IMR-90 (cell line): ENCODE measurements at regions not wholly inside any gene's neighbourhood (a gene's known extent, or its start where the extent isn't known, plus 50 kb on each side); places are given as distances from the start of the nearest gene placed in this dataset.

Experiments used
- ATAC-seq: fragments of 200-7000 bp; cut with Tn5 transposase; 2 replicates; pipeline ENCODE4 v1.9.1; 2020; ENCODE audit warnings: low read depth, mild to moderate bottlenecking, moderate library complexity
- BruUV-seq: library from RNA; stranded (reverse); fragments of 400-500 nt; replicated peaks from 2 replicates; lab custom pipeline; 2021; lab: Mats Ljungman, UMichigan
- CTCF ChIA-PET: fragments of 300-600 bp; formaldehyde crosslinking; extraction: SDS; loops from one replicate; lab custom pipeline; 2021; ENCODE audit warnings: antibody characterized with exemption; lab: Yijun Ruan, JAX
- POLR2A ChIA-PET: fragments of 300-600 bp; sonication (Branson Sonifier 250); formaldehyde crosslinking; loops from one replicate; lab custom pipeline; 2022; ENCODE audit warnings: antibody characterized with exemption; ENCODE audit not compliant: unreplicated experiment; lab: Charles Lee
- DNase-seq: peaks from one replicate; pipeline ENCODE4 v3.0.0; 2013
- H2AFZ ChIP-seq: replicated peaks from 2 replicates; pipeline ENCODE3; 2013; ENCODE audit warnings: low read length, mild to moderate bottlenecking; ENCODE audit not compliant: poor library complexity
- H2AK5ac ChIP-seq: 2 replicates; pipeline ENCODE4 v1.6.1; 2013; ENCODE audit warnings: low read depth, low read length, inconsistent platforms
- H2AK9ac ChIP-seq: replicated peaks from 2 replicates; pipeline ENCODE3; 2013; ENCODE audit warnings: mild to moderate bottlenecking, low read depth, low read length, moderate library complexity; ENCODE audit not compliant: poor library complexity
- H2BK120ac ChIP-seq: 2 replicates; pipeline ENCODE4 v1.6.1; 2013; ENCODE audit warnings: low read depth, low read length, inconsistent platforms
- H2BK15ac ChIP-seq: 3 replicates; pipeline ENCODE4 v1.6.1; 2013; ENCODE audit warnings: low read depth, low read length, inconsistent platforms
- H2BK20ac ChIP-seq: 2 replicates; pipeline ENCODE4 v1.6.1; 2013; ENCODE audit warnings: low read depth, mild to moderate bottlenecking, inconsistent platforms, low read length, moderate library complexity
- H2BK5ac ChIP-seq: 2 replicates; pipeline ENCODE4 v1.6.1; 2013; ENCODE audit warnings: mild to moderate bottlenecking, low read depth, low read length, inconsistent platforms; ENCODE audit not compliant: poor library complexity, severe bottlenecking
- H3K14ac ChIP-seq: replicated peaks from 2 replicates; pipeline ENCODE4 v1.6.1; 2013; ENCODE audit warnings: low read depth, low read length, inconsistent platforms
- H3K18ac ChIP-seq: 2 replicates; pipeline ENCODE4 v1.6.1; 2013; ENCODE audit warnings: low read depth, low read length, control low read depth
- H3K23ac ChIP-seq: 2 replicates; pipeline ENCODE4 v1.6.1; 2013; ENCODE audit warnings: low read depth, low read length, inconsistent platforms
- H3K27ac ChIP-seq: 2 replicates; pipeline ENCODE4 v1.5.1; 2013; ENCODE audit warnings: mild to moderate bottlenecking, control low read depth, low read length; ENCODE audit not compliant: insufficient read depth
- H3K27me3 ChIP-seq: 2 replicates; pipeline ENCODE4 v1.6.1; 2013; ENCODE audit warnings: low read length; ENCODE audit not compliant: control insufficient read depth, insufficient read depth
- H3K36me3 ChIP-seq: 2 replicates; pipeline ENCODE4 v1.6.1; 2013; ENCODE audit warnings: low read length, mixed read lengths; ENCODE audit not compliant: control insufficient read depth, insufficient read depth
- H3K4ac ChIP-seq: 2 replicates; pipeline ENCODE4 v1.6.1; 2013; ENCODE audit warnings: low read depth, low read length, inconsistent platforms
- H3K4me1 ChIP-seq: 2 replicates; pipeline ENCODE4 v1.6.1; 2013; ENCODE audit warnings: low read length, mixed read lengths; ENCODE audit not compliant: control insufficient read depth, insufficient read depth
- H3K4me2 ChIP-seq: 2 replicates; pipeline ENCODE4 v1.6.1; 2013; ENCODE audit warnings: low read depth, mild to moderate bottlenecking, control low read depth, low read length, moderate library complexity
- H3K4me3 ChIP-seq: 2 replicates; pipeline ENCODE4 v1.5.1; 2013; ENCODE audit warnings: low read depth, mild to moderate bottlenecking, control low read depth, low read length, moderate library complexity; ENCODE audit not compliant: insufficient read depth
- H3K56ac ChIP-seq: 2 replicates; pipeline ENCODE4 v1.6.1; 2013; ENCODE audit warnings: low read length, inconsistent platforms; ENCODE audit not compliant: insufficient read depth; ENCODE audit errors: extremely low read depth
- H3K79me1 ChIP-seq, 2 experiments: 2 replicates each; pipeline ENCODE4 v1.6.1; 2013; ENCODE audit warnings: low read length in 2 of 2, inconsistent platforms in 1 of 2, low read depth in 1 of 2
- H3K9ac ChIP-seq: 2 replicates; pipeline ENCODE4 v1.6.1; 2013; ENCODE audit warnings: low read depth, low read length, control low read depth
- H3K9me1 ChIP-seq: 2 replicates; pipeline ENCODE4 v1.6.1; 2013; ENCODE audit warnings: low read length, inconsistent platforms; ENCODE audit not compliant: insufficient read depth
- H3K9me3 ChIP-seq: 2 replicates; pipeline ENCODE4 v1.6.1; 2013; ENCODE audit warnings: low read length; ENCODE audit not compliant: control insufficient read depth, insufficient read depth
- H4K20me1 ChIP-seq: 2 replicates; pipeline ENCODE4 v1.6.1; 2013; ENCODE audit warnings: low read length, inconsistent platforms; ENCODE audit not compliant: insufficient read depth
- H4K5ac ChIP-seq: 2 replicates; pipeline ENCODE4 v1.6.1; 2013; ENCODE audit warnings: mild to moderate bottlenecking, low read depth, low read length, control low read depth
- H4K8ac ChIP-seq, 2 experiments: 2 replicates each; pipeline ENCODE4 v1.6.1; 2013; ENCODE audit warnings: low read depth in 2 of 2, low read length in 2 of 2, control low read depth in 1 of 2, inconsistent platforms in 1 of 2
- H4K91ac ChIP-seq: 2 replicates; pipeline ENCODE4 v1.6.1; 2013; ENCODE audit warnings: low read depth, low read length, inconsistent platforms; ENCODE audit not compliant: insufficient read depth
- BHLHE40 ChIP-seq: fragments of 150-350 bp; IDR thresholded peaks from 2 replicates; pipeline ENCODE4 v1.6.1; 2016; ENCODE audit warnings: mild to moderate bottlenecking, low read depth, low read length
- CEBPB ChIP-seq: IDR thresholded peaks from 2 replicates; pipeline ENCODE4 v1.6.1; 2012; ENCODE audit warnings: low read depth, low read length, improper control_type of control experiment
- CHD1 ChIP-seq: IDR thresholded peaks from 2 replicates; pipeline ENCODE4 v1.6.1; 2012; ENCODE audit warnings: low read depth, low read length, improper control_type of control experiment
- CTCF ChIP-seq: conservative IDR thresholded peaks from 2 replicates; pipeline ENCODE4 v1.5.1; 2012; ENCODE audit warnings: mild to moderate bottlenecking, low read depth, low read length, improper control_type of control experiment
- ELK1 ChIP-seq: fragments of 150-350 bp; IDR thresholded peaks from 2 replicates; pipeline ENCODE4 v1.6.1; 2016; ENCODE audit warnings: low read depth, mild to moderate bottlenecking, low read length, moderate library complexity, borderline replicate concordance
- FOS ChIP-seq: fragments of 150-350 bp; IDR thresholded peaks from 2 replicates; pipeline ENCODE4 v1.6.1; 2016; ENCODE audit warnings: low read depth, low read length
- MAFK ChIP-seq: IDR thresholded peaks from 2 replicates; pipeline ENCODE4 v1.6.1; 2012; ENCODE audit warnings: low read depth, low read length, improper control_type of control experiment
- MXI1 ChIP-seq: IDR thresholded peaks from 2 replicates; pipeline ENCODE4 v1.6.1; 2012; ENCODE audit warnings: low read depth, mild to moderate bottlenecking, low read length, moderate library complexity, borderline replicate concordance
- NFE2L2 ChIP-seq: fragments of 150-350 bp; IDR thresholded peaks from 2 replicates; pipeline ENCODE4 v1.6.1; 2016; ENCODE audit warnings: low read depth, mild to moderate bottlenecking, low read length
- POLR2A ChIP-seq: IDR thresholded peaks from 2 replicates; pipeline ENCODE4 v1.6.1; 2012; ENCODE audit warnings: mild to moderate bottlenecking, low read depth, low read length
- RFX5 ChIP-seq: IDR thresholded peaks from 2 replicates; pipeline ENCODE4 v1.8.0; 2012; ENCODE audit warnings: low read depth, mild to moderate bottlenecking, low read length, moderate library complexity
- USF2 ChIP-seq: fragments of 150-350 bp; IDR thresholded peaks from 2 replicates; pipeline ENCODE4 v1.6.1; 2017; ENCODE audit warnings: mild to moderate bottlenecking, antibody characterized with exemption, low read length, low read depth
- WGBS, 2 experiments: methylation state at CpG; one replicate each; pipeline versions ENCODE4 v1.1.5 to v1.1.7; 2013; ENCODE audit warnings: missing lambda C conversion rate in 2 of 2; ENCODE audit not compliant: insufficient read length in 1 of 2; ENCODE audit errors: extremely low coverage in 2 of 2; 5-methylcytosine and 5-hydroxymethylcytosine counted together
- dilution Hi-C: fragments of 300-500 bp; cut with HindIII; formaldehyde crosslinking; loops from one replicate; pipeline ENCODE4 v1.14.3; 2018; ENCODE audit warnings: low sequenced_read_pairs; ENCODE audit not compliant: unreplicated experiment
- in situ Hi-C: fragments of 300-500 bp; cut with MboI; formaldehyde crosslinking; loops from 3 replicates; pipeline ENCODE4 v1.14.3; 2019; ENCODE audit warnings: low sequenced_read_pairs, inconsistent platforms, mixed read lengths
- intact Hi-C: fragments of 100-400 bp; cut with micrococcal nuclease; formaldehyde crosslinking; loops from 2 replicates; pipeline ENCODE4 v1.10.0; 2022

- no peak overlapping the region for H2BK120ac ChIP-seq
- no peak overlapping the region for H2AFZ ChIP-seq
- no peak overlapping the region for H2BK15ac ChIP-seq
- no peak overlapping the region for H3K27ac ChIP-seq
- H3K36me3 ChIP-seq, result no peaks in the 10 kb centered on the region
- no peaks in the 10 kb centered on the region for H3K9me1 ChIP-seq
- H3K23ac ChIP-seq, result no peak overlapping the region
- H4K91ac ChIP-seq, result no peak overlapping the region
- no peak overlapping the region for H3K9ac ChIP-seq
- no peak overlapping the region for H2AK5ac ChIP-seq
- no peaks in the 10 kb centered on the region for H3K4me1 ChIP-seq
- no peak overlapping the region for H4K8ac ChIP-seq
- H3K4me3 ChIP-seq, result no peak overlapping the region
- no peak overlapping the region for H2BK20ac ChIP-seq
- dilution Hi-C loops, result no loop called here
- no peaks in the 10 kb centered on the region for H3K9me3 ChIP-seq
- no peak overlapping the region for H3K14ac ChIP-seq
- ATAC-seq (no peak), DNase-seq (no peak)
- 30% methylated on average over 9 of the region's 10 CpGs; no CpG with 5 or more reads in 1 of the 2 experiments for WGBS, 2 experiments
- no peaks in the 10 kb centered on the region; the same call in 1 of the 2 replicates for H3K27me3 ChIP-seq
- no peak for TF ChIP-seq CEBPB
- no peak for TF ChIP-seq CHD1
- TF ChIP-seq ELK1, result no peak
- TF ChIP-seq USF2, result no peak
- TF ChIP-seq BHLHE40, result no peak
- TF ChIP-seq FOS, result no peak
- no peak for TF ChIP-seq MXI1
- TF ChIP-seq MAFK, result no peak
- no peak for TF ChIP-seq CTCF
- no peak for TF ChIP-seq POLR2A
- TF ChIP-seq RFX5, result no peak
- TF ChIP-seq NFE2L2, result no peak
- no peak overlapping the region for H3K56ac ChIP-seq
- CTCF ChIA-PET, result interaction anchor here (1.0 kb wide), 1 partner anchor 15 kb away, joined by 3 read pairs; no protein-coding TSS in a partner anchor
- H3K4ac ChIP-seq, result no peak overlapping the region
- no peak overlapping the region for H3K4me2 ChIP-seq
- POLR2A ChIA-PET, result no interaction called here
- no peak overlapping the region for H2BK5ac ChIP-seq
- H3K18ac ChIP-seq, result no peak overlapping the region
- no peaks in the 10 kb centered on the region for H3K79me1 ChIP-seq
- H2AK9ac ChIP-seq, result no peak overlapping the region
- H4K5ac ChIP-seq, result no peak overlapping the region
- in situ Hi-C loops, result no loop called here
- no TSS peak for BruUV-seq
- intact Hi-C loops, result loop anchor here (10.0 kb wide), 1 partner anchor 190 kb away; no protein-coding TSS in a partner anchor
- no peaks in the 10 kb centered on the region for H4K20me1 ChIP-seq
Measured at GRCh38 chr4:8694651-8695151, 102.1 kb downstream of the CPZ start.
